Trophoblast cell (in vitro differentiated cells and primary cell): ENCODE measurements at regions not wholly inside any gene's neighbourhood (a gene's known extent, or its start where the extent isn't known, plus 50 kb on each side); places are given as distances from the start of the nearest gene placed in this dataset.
A peak's percentile ranks its signal among the peaks of the same experiment; 100 is the strongest.
"Not testable (repeated sequence)": the region's sequence is repeated elsewhere in the genome, so short reads cannot be mapped to it uniquely, and the experiment has no call there.

Source experiments
- DNase-seq, 2 donors: peaks; one replicate each; pipeline ENCODE4 v3.0.0-alpha.2; 2016
- H2AFZ ChIP-seq: 2 replicates; pipeline ENCODE4 v1.6.1; 2013; ENCODE audit warnings: low read length, moderate library complexity, mild to moderate bottlenecking; ENCODE audit not compliant: insufficient read depth, poor library complexity
- H2AK5ac ChIP-seq: 2 replicates; pipeline ENCODE4 v1.6.1; 2013; ENCODE audit warnings: mild to moderate bottlenecking, low read length
- H2BK120ac ChIP-seq: 2 replicates; pipeline ENCODE4 v1.6.1; 2013; ENCODE audit warnings: low read length, mild to moderate bottlenecking, moderate library complexity; ENCODE audit not compliant: insufficient read depth, poor library complexity
- H2BK12ac ChIP-seq: 2 replicates; pipeline ENCODE4 v1.6.1; 2013; ENCODE audit warnings: mild to moderate bottlenecking, low read length, moderate library complexity
- H2BK5ac ChIP-seq: 2 replicates; pipeline ENCODE4 v1.6.1; 2013; ENCODE audit warnings: low read length, low read depth, moderate library complexity, mild to moderate bottlenecking; ENCODE audit not compliant: poor library complexity
- H3K14ac ChIP-seq: 2 replicates; pipeline ENCODE4 v1.6.1; 2013; ENCODE audit warnings: mild to moderate bottlenecking, low read length
- H3K18ac ChIP-seq: 2 replicates; pipeline ENCODE4 v1.6.1; 2013; ENCODE audit warnings: mild to moderate bottlenecking, low read length
- H3K23ac ChIP-seq: 2 replicates; pipeline ENCODE4 v1.6.1; 2013; ENCODE audit warnings: low read length
- H3K27ac ChIP-seq: 2 replicates; pipeline ENCODE4 v1.5.1; 2013; ENCODE audit warnings: low read depth, mild to moderate bottlenecking, inconsistent platforms, low read length, moderate library complexity
- H3K27me3 ChIP-seq: 2 replicates; pipeline ENCODE4 v1.6.1; 2013; ENCODE audit warnings: inconsistent platforms, mild to moderate bottlenecking, low read length, moderate library complexity; ENCODE audit not compliant: insufficient read depth
- H3K36me3 ChIP-seq, 2 experiments: 1 replicate in 1 of 2; 2 replicates in 1 of 2; pipeline ENCODE4 v1.6.1; 2013; ENCODE audit warnings: low read length in 2 of 2, mild to moderate bottlenecking in 2 of 2, moderate library complexity in 1 of 2; ENCODE audit not compliant: insufficient read depth in 2 of 2, control insufficient read depth in 1 of 2
- H3K4ac ChIP-seq: 2 replicates; pipeline ENCODE4 v1.6.1; 2013; ENCODE audit warnings: low read depth, mild to moderate bottlenecking, low read length, moderate library complexity
- H3K4me1 ChIP-seq, 2 experiments: 1 replicate in 1 of 2; 2 replicates in 1 of 2; pipeline ENCODE4 v1.6.1; 2013; ENCODE audit warnings: low read length in 2 of 2, mild to moderate bottlenecking in 2 of 2, moderate library complexity in 1 of 2; ENCODE audit not compliant: insufficient read depth in 2 of 2, control insufficient read depth in 1 of 2
- H3K4me2 ChIP-seq: 2 replicates; pipeline ENCODE4 v1.6.1; 2013; ENCODE audit warnings: inconsistent platforms, mild to moderate bottlenecking, low read length, moderate library complexity
- H3K4me3 ChIP-seq: 2 replicates; pipeline ENCODE4 v1.5.1; 2013; ENCODE audit warnings: mild to moderate bottlenecking, low read depth, low read length, inconsistent platforms
- H3K79me1 ChIP-seq: one replicate; pipeline ENCODE4 v1.6.1; 2013; ENCODE audit warnings: low read length
- H3K79me2 ChIP-seq: 2 replicates; pipeline ENCODE4 v1.6.1; 2013; ENCODE audit warnings: low read length, mild to moderate bottlenecking; ENCODE audit not compliant: control insufficient read depth, insufficient read depth, poor library complexity
- H3K9ac ChIP-seq: 2 replicates; pipeline ENCODE4 v1.6.1; 2013; ENCODE audit warnings: mild to moderate bottlenecking, low read length
- H3K9me3 ChIP-seq: 2 replicates; pipeline ENCODE4 v1.6.1; 2013; ENCODE audit warnings: low read depth, mild to moderate bottlenecking, control low read depth, inconsistent platforms, low read length; ENCODE audit not compliant: insufficient read depth
- H4K12ac ChIP-seq: 2 replicates; pipeline ENCODE4 v1.6.1; 2013; ENCODE audit warnings: low read depth, mild to moderate bottlenecking, low read length, moderate library complexity
- H4K8ac ChIP-seq: 2 replicates; pipeline ENCODE4 v1.6.1; 2013; ENCODE audit warnings: low read depth, mild to moderate bottlenecking, low read length, moderate library complexity
- H4K91ac ChIP-seq: one replicate; pipeline ENCODE4 v1.6.1; 2013; ENCODE audit warnings: low read depth, mild to moderate bottlenecking, low read length, moderate library complexity
- WGBS: extraction: QIAGEN DNeasy Blood & Tissue Kit; methylation state at CpG from one replicate; pipeline ENCODE4 v1.1.7; 2013; ENCODE audit warnings: missing lambda C conversion rate; ENCODE audit not compliant: insufficient read length, insufficient coverage; ENCODE audit errors: extremely low coverage; 5-methylcytosine and 5-hydroxymethylcytosine counted together

GRCh38 chr10:3955493-3955892 is 170.5 kb upstream of the KLF6 start:
- peak overlapping the region; percentile 44 for H2BK12ac ChIP-seq
- H2BK120ac ChIP-seq, result no peak overlapping the region
- peak in 1 of 2 donors; percentile 17 for DNase-seq
- peak overlapping the region; percentile 45 for H2AFZ ChIP-seq
- H3K23ac ChIP-seq, result no peak overlapping the region
- no peaks in the 10 kb centered on the region for H3K79me2 ChIP-seq
- no peak overlapping the region for H3K4me2 ChIP-seq
- H2AK5ac ChIP-seq, result no peak overlapping the region
- H4K12ac ChIP-seq, result no peak overlapping the region
- no peaks in the 10 kb centered on the region for H3K36me3 ChIP-seq
- no peak overlapping the region for H2BK5ac ChIP-seq
- no peaks in the 10 kb centered on the region for H3K9me3 ChIP-seq
- no peak overlapping the region for H3K4ac ChIP-seq
- H4K8ac ChIP-seq, result no peak overlapping the region
- H3K4me1 ChIP-seq, result peaks cover 5 to 7% of the 10 kb centered on the region in 2 experiments
- H3K27ac ChIP-seq, result peak overlapping the region; percentile 5
- no peaks in the 10 kb centered on the region for H3K27me3 ChIP-seq
- H3K18ac ChIP-seq, result no peak overlapping the region
- peak overlapping the region; percentile 19 for H4K91ac ChIP-seq
- H3K4me3 ChIP-seq, result no peak overlapping the region
- no CpG with 5 or more reads among the region's 13 CpGs for WGBS
- H3K14ac ChIP-seq, result no peak overlapping the region
- no peak overlapping the region for H3K9ac ChIP-seq
- H3K79me1 ChIP-seq, result peaks cover 7% of the 10 kb centered on the region

- H3K23ac ChIP-seq, result no peak overlapping the region
- H3K79me1 ChIP-seq, result peaks cover 10% of the 10 kb centered on the region
- H3K14ac ChIP-seq, result no peak overlapping the region
- H3K36me3 ChIP-seq, result no peaks in the 10 kb centered on the region
- no peaks in the 10 kb centered on the region for H3K79me2 ChIP-seq
- H4K91ac ChIP-seq, result no peak overlapping the region
- H3K4ac ChIP-seq, result no peak overlapping the region
- no peak overlapping the region for H2BK12ac ChIP-seq
- H3K4me1 ChIP-seq, result peaks cover 5 to 7% of the 10 kb centered on the region in 2 experiments
- H3K9ac ChIP-seq, result no peak overlapping the region
- no peak overlapping the region for H3K27ac ChIP-seq
- no peak for DNase-seq
- no CpG with 5 or more reads among the region's 4 CpGs for WGBS
- no peak overlapping the region for H2AK5ac ChIP-seq
- no peak overlapping the region for H4K12ac ChIP-seq
- no peak overlapping the region for H2BK5ac ChIP-seq
- no peak overlapping the region for H4K8ac ChIP-seq
- no peak overlapping the region for H3K4me3 ChIP-seq
- H2BK120ac ChIP-seq, result no peak overlapping the region
- H3K27me3 ChIP-seq, result no peaks in the 10 kb centered on the region
- H3K9me3 ChIP-seq, result no peaks in the 10 kb centered on the region
- no peak overlapping the region for H2AFZ ChIP-seq
- no peak overlapping the region for H3K4me2 ChIP-seq
- H3K18ac ChIP-seq, result no peak overlapping the region
These were observed 169.6 kb upstream of the KLF6 start for GRCh38 chr10:3954615-3955014.

GRCh38 chr10:3954007-3954406 is 169.0 kb upstream of the KLF6 start:
- DNase-seq, H3K4ac ChIP-seq, H3K36me3 ChIP-seq, H3K9me3 ChIP-seq, H3K27me3 ChIP-seq, H2BK12ac ChIP-seq, H2BK5ac ChIP-seq, H2AFZ ChIP-seq, H3K27ac ChIP-seq, H3K4me2 ChIP-seq, H3K4me3 ChIP-seq, H3K9ac ChIP-seq, H2BK120ac ChIP-seq, H3K23ac ChIP-seq, H4K91ac ChIP-seq, H4K12ac ChIP-seq, H2AK5ac ChIP-seq, H3K79me2 ChIP-seq, H4K8ac ChIP-seq, H3K4me1 ChIP-seq, H3K79me1 ChIP-seq, H3K14ac ChIP-seq, H3K18ac ChIP-seq: not testable (repeated sequence)
- WGBS, result no CpG with 5 or more reads among the region's 1 CpG

GRCh38 chr10:3951993-3952392 is 167.0 kb upstream of the KLF6 start:
- no peaks in the 10 kb centered on the region for H3K27me3 ChIP-seq
- H4K8ac ChIP-seq, result no peak overlapping the region
- no peak for DNase-seq
- H3K14ac ChIP-seq, result no peak overlapping the region
- H3K23ac ChIP-seq, result no peak overlapping the region
- H2BK120ac ChIP-seq, result no peak overlapping the region
- H3K9me3 ChIP-seq, result no peaks in the 10 kb centered on the region
- H3K27ac ChIP-seq, result no peak overlapping the region
- H2BK5ac ChIP-seq, result no peak overlapping the region
- no peak overlapping the region for H4K91ac ChIP-seq
- no peak overlapping the region for H3K9ac ChIP-seq
- no peaks in the 10 kb centered on the region for H3K79me2 ChIP-seq
- no peak overlapping the region for H2AK5ac ChIP-seq
- H4K12ac ChIP-seq, result no peak overlapping the region
- no peak overlapping the region for H3K18ac ChIP-seq
- peak overlapping the region; percentile 89 for H2BK12ac ChIP-seq
- peaks cover 10% of the 10 kb centered on the region for H3K79me1 ChIP-seq
- H3K4me3 ChIP-seq, result no peak overlapping the region
- no CpG with 5 or more reads among the region's 12 CpGs for WGBS
- peaks cover 5 to 7% of the 10 kb centered on the region in 2 experiments for H3K4me1 ChIP-seq
- no peak overlapping the region for H2AFZ ChIP-seq
- no peaks in the 10 kb centered on the region for H3K36me3 ChIP-seq
- H3K4ac ChIP-seq, result no peak overlapping the region
- no peak overlapping the region for H3K4me2 ChIP-seq
